ENCODE measurements at regions not wholly inside any gene's neighbourhood (a gene's known extent, or its start where the extent isn't known, plus 50 kb on each side); places are given as distances from the start of the nearest gene placed in this dataset.

- TF ChIP-seq CHD2 (IDR thresholded peaks at IDR 0.05; ENCODE audit: low read length) (no peak), RBBP5 (IDR thresholded peaks at IDR 0.05; ENCODE audit: borderline replicate concordance, low read depth, low read length) (no peak), CTCF (IDR thresholded peaks at IDR 0.05; ENCODE audit: control extremely low read depth in 1 of 3, insufficient read depth in 1 of 3, low read depth in 1 of 3, low read length in 3 of 3) (no peak)
These were observed 151.4 kb downstream of the SHQ1 start for GRCh38 chr3:72696815-72697214.

All from H1 (cell line).